T-helper 2 cell treated with Interferon-gamma antibody and Interleukin-4, amounts not matched to agents 100 ng/mL and 5 ng/mL, for 36 hours (primary cell): ENCODE measurements at regions not wholly inside any gene's neighbourhood (a gene's known extent, or its start where the extent isn't known, plus 50 kb on each side); places are given as distances from the start of the nearest gene placed in this dataset.

Source experiments
- intact Hi-C: fragments of 100-400 bp; cut with micrococcal nuclease; formaldehyde crosslinking; loops from one replicate; pipeline ENCODE4 v1.15.1; 2023

- intact Hi-C loops, result no loop called here
Measured at GRCh38 chr2:226440127-226440918, 359.3 kb downstream of the IRS1 start.

GRCh38 chr2:226439337-226439736, 360.3 kb downstream of the IRS1 start:
- intact Hi-C loops, result no loop called here

- intact Hi-C loops, result no loop called here
Measured at GRCh38 chr2:226435146-226435545, 364.5 kb downstream of the IRS1 start.

GRCh38 chr2:226434702-226435101, 364.9 kb downstream of the IRS1 start:
- intact Hi-C loops, result no loop called here

- intact Hi-C loops, result no loop called here
Measured at GRCh38 chr2:226431288-226431948, 368.2 kb downstream of the IRS1 start.

- intact Hi-C loops, result no loop called here
Measured at GRCh38 chr2:226429476-226429875, 370.1 kb downstream of the IRS1 start.

- intact Hi-C loops, result no loop called here
Measured at GRCh38 chr2:226427538-226428307, 371.9 kb downstream of the IRS1 start.

GRCh38 chr2:226426292-226426736, 373.3 kb downstream of the IRS1 start:
- intact Hi-C loops, result no loop called here

GRCh38 chr2:226424971-226425370, 374.6 kb downstream of the IRS1 start:
- intact Hi-C loops, result loop anchor here (5.0 kb wide), 2 partner anchors 227 to 412 kb away; partner anchors contain the start of gene RHBDD1

GRCh38 chr2:226423498-226423960, 376.1 kb downstream of the IRS1 start:
- intact Hi-C loops, result loop anchor here (2.0 to 5.0 kb wide), 3 partner anchors 229 to 414 kb away; partner anchors contain the start of genes IRS1 and RHBDD1

- intact Hi-C loops, result loop anchor here (5.0 kb wide), 2 partner anchors 232 to 417 kb away; partner anchors contain the start of gene RHBDD1
Measured at GRCh38 chr2:226420646-226421045, 379.0 kb downstream of the IRS1 start.

- intact Hi-C loops, result no loop called here
Measured at GRCh38 chr2:226418521-226418920, 381.1 kb downstream of the IRS1 start.

- intact Hi-C loops, result no loop called here
Measured at GRCh38 chr2:226414335-226414734, 385.3 kb downstream of the IRS1 start.

- intact Hi-C loops, result no loop called here
Measured at GRCh38 chr2:226413498-226414130, 386.0 kb downstream of the IRS1 start.

- intact Hi-C loops, result no loop called here
Measured at GRCh38 chr2:226411727-226412360, 387.8 kb downstream of the IRS1 start.

GRCh38 chr2:226411205-226411604, 388.4 kb downstream of the IRS1 start:
- intact Hi-C loops, result no loop called here

- intact Hi-C loops, result no loop called here
Measured at GRCh38 chr2:226410247-226410835, 389.3 kb downstream of the IRS1 start.

- intact Hi-C loops, result no loop called here
Measured at GRCh38 chr2:226409134-226409533, 390.5 kb downstream of the IRS1 start.

GRCh38 chr2:226408141-226408540, 391.5 kb downstream of the IRS1 start:
- intact Hi-C loops, result no loop called here

GRCh38 chr2:226407135-226407534, 392.5 kb downstream of the IRS1 start:
- intact Hi-C loops, result no loop called here
